ENCODE measurements at regions not wholly inside any gene's neighbourhood (a gene's known extent, or its start where the extent isn't known, plus 50 kb on each side); places are given as distances from the start of the nearest gene placed in this dataset.
"Not testable (repeated sequence)": the region's sequence is repeated elsewhere in the genome, so short reads cannot be mapped to it uniquely, and the experiment has no call there.

DNA sequence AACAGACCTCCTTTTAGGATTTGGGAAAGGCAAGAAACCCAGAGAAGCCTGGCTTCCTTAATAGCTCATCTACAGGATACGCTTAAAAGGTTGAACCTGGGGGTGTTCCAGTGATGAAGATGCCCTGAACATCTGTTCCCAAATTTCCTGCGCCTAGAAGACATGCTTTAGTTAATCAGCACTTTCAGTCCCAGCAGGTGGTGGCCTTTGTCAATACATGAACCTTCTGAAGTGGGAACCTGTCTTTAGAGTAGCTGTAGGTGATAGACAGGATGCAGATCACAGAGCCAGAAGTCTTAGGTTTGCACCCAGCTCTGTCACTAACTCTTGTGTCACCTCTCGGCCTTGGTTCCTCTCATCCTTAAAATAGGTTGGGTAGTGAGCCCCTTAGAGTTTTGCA is 149.7 kb upstream of the SYNPR start:
- no peak for TF ChIP-seq CTCF (IDR thresholded peaks at IDR 0.05; ENCODE audit: low read depth, low read length)
- DNase-seq (ENCODE audit: extremely low read depth, low read depth): no peak

DNA sequence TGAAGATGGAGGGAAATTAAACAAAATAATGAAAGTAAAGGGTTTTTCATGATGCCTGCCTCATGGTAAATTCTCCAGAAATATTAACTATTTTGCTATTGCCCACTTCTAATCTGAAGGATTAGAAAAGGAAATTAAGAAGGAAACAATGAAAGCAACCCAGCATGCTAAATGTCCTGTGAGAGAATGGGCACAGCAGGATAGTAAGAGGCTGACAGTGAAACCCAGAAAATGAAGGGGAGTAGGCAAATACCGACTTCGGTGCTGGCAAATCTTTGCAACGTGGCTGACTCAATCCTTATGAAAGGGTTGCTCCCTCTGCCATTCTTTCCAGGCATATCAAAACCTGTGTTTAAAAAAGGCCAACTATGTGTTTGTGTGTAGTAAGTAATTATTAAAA is 147.5 kb upstream of the SYNPR start:
- no peak for DNase-seq (ENCODE audit: extremely low read depth, low read depth)
- TF ChIP-seq CTCF (IDR thresholded peaks at IDR 0.05; ENCODE audit: low read depth, low read length): no peak

- no peak for TF ChIP-seq CTCF (IDR thresholded peaks at IDR 0.05; ENCODE audit: low read depth, low read length)
- DNase-seq (ENCODE audit: extremely low read depth, low read depth): no peak
These were observed 145.5 kb upstream of the SYNPR start for GRCh38 chr3:63132461-63133250.

DNA sequence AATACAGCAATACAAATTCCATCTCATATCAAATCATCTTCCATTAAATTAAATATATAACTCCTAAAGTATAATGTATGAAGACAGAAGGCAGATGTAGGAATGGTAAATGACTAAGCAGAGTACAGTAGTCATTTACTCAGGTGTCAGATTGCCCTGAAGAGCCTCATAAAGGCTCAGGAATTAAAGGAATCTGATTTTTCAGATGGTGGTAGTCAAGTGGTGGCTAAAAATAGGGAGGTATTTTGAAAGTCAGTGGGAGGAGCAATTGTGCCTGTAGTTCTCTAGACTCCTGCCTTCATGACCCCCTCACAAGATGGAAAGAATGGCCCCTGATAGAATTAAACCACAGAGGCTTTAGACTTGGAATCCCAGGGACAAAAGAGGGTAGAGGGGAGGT is 142.7 kb upstream of the SYNPR start:
- TF ChIP-seq CTCF (IDR thresholded peaks at IDR 0.05; ENCODE audit: low read depth, low read length): no peak
- no peak for DNase-seq (ENCODE audit: extremely low read depth, low read depth)

DNA sequence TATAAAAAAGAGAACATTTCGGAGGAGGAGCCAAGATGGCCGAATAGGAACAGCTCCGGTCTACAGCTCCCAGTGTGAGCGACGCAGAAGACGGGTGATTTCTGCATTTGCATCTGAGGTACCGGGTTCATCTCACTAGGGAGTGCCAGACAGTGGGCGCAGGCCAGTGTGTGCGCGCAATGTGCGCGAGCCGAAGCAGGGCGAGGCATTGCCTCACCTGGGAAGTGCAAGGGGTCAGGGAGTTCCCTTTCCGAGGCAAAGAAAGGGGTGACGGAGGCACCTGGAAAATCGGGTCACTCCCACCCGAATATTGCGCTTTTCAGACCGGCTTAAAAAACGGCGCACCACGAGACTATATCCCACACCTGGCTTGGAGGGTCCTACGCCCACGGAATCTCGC is 141.9 kb upstream of the SYNPR start:
- not testable (repeated sequence) for DNase-seq (ENCODE audit: extremely low read depth, low read depth)

GRCh38 chr3:63142681-63143080 is 135.4 kb upstream of the SYNPR start:
- no peak for TF ChIP-seq CTCF (IDR thresholded peaks at IDR 0.05; ENCODE audit: low read depth, low read length)
- DNase-seq (ENCODE audit: extremely low read depth, low read depth): no peak

GRCh38 chr3:63146154-63146553 is 132.0 kb upstream of the SYNPR start:
- no peak for TF ChIP-seq CTCF (IDR thresholded peaks at IDR 0.05; ENCODE audit: low read depth, low read length)
- no peak for DNase-seq (ENCODE audit: extremely low read depth, low read depth)

DNA sequence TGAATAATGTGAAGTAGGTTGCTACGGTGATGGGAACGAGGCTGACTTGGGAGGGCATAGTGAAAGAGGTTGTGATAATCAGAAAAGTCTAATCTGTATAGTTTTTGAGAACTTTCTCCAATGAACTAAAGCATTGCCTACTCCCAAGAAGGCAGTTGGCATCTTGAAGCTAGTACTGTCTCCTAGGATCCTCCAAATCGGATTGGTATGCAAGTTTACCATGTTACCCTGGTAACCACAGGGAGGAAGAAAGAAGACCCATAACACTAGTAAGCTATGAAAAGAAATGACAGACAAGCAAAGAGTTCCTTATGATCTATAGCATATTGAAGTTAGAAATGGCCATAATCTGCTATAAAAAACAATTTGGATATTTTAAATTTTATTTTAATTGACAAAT is 127.2 kb upstream of the SYNPR start:
- TF ChIP-seq CTCF (IDR thresholded peaks at IDR 0.05; ENCODE audit: low read depth, low read length): no peak
- DNase-seq (ENCODE audit: extremely low read depth, low read depth): no peak
